ENCODE measurements at regions not wholly inside any gene's neighbourhood (a gene's known extent, or its start where the extent isn't known, plus 50 kb on each side); places are given as distances from the start of the nearest gene placed in this dataset.
A peak's percentile ranks its signal among the peaks of the same experiment; 100 is the strongest.
"Not testable (repeated sequence)": the region's sequence is repeated elsewhere in the genome, so short reads cannot be mapped to it uniquely, and the experiment has no call there.

DNA sequence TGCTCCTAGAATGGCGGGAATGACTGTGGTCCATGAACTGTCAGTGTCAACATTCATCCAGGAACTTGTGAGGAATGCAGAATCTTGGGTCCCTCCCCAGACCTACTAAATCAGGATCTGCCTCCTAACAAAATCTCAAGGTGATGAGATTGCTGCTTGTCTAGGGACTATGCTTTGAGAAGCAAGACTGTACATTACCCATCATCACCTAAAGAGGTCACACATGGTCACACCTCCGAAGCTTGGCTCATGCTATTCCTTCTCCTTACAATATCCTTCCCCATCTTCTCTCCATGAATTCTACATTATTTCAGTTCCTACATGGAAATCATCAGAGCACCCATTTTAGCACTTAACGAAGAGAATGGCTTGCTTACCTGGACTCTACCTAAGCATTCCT lies 102.3 kb upstream of the JARID2 start:
- DNase-seq (ENCODE audit: low spot score) (no peak), ATAC-seq (no peak)
- Mint-ChIP-seq H3K9me3 (no peaks in the 10 kb centered on the region), H3K27me3 (peaks cover 0 to 13% of the 10 kb centered on the region in 2 donors), H3K36me3 (no peaks in the 10 kb centered on the region), H3K27ac (no peak overlapping the region), H3K4me1 (ENCODE audit: low read depth in 2 of 2) (peaks cover 4% of the 10 kb centered on the region in 2 donors), H3K4me3 (no peak overlapping the region)

DNA sequence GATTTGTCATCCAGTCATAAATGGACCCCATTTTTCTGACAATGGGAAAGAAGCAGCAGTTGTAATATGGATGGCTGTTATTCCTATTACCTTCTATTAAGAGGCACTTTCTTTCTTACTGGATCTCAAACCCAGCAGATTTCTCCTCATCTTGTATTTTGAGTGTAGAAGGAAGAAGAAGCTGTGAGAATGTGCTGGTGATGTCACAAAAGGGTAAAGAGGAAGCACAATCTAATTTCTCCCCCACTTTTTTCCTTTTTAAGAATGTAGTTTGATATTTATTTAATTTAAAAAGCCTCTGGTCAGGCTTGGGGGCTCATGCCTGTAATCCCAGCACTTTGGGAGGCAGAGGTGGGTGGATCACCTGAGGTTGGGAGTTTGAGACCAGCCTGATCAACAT lies 100.0 kb upstream of the JARID2 start:
- H3K9me3 Mint-ChIP-seq, result no peaks in the 10 kb centered on the region

DNA sequence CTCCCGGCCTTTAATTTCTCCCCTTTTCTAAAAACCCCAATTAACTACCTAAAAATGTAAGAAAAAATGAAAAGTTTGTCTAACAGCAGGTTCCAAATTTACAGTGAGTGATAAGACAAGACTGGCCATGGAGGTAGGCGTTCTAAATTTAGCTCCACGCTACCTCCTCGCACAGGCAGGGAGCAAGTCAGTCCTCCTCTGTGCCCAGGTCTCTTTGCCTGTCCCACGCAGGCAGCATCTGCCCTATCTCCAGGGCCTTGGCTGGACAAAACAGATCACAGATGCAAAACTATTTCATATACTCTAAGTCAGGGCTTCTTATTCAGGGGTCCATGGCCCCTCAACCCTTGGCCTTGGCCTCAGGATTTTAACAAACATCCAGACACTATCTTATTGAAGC lies 98.0 kb upstream of the JARID2 start:
- H3K36me3 Mint-ChIP-seq, result no peaks in the 10 kb centered on the region

More for the DNA sequence above, 100.0 kb upstream of the JARID2 start:
- ATAC-seq (no peak), DNase-seq (ENCODE audit: low spot score) (no peak)
- Mint-ChIP-seq H3K4me3 (no peak overlapping the region), H3K4me1 (ENCODE audit: low read depth in 2 of 2) (peaks cover 4 to 10% of the 10 kb centered on the region in 2 donors), H3K36me3 (no peaks in the 10 kb centered on the region), H3K27ac (no peak overlapping the region), H3K27me3 (peaks cover 0 to 13% of the 10 kb centered on the region in 2 donors)

DNA sequence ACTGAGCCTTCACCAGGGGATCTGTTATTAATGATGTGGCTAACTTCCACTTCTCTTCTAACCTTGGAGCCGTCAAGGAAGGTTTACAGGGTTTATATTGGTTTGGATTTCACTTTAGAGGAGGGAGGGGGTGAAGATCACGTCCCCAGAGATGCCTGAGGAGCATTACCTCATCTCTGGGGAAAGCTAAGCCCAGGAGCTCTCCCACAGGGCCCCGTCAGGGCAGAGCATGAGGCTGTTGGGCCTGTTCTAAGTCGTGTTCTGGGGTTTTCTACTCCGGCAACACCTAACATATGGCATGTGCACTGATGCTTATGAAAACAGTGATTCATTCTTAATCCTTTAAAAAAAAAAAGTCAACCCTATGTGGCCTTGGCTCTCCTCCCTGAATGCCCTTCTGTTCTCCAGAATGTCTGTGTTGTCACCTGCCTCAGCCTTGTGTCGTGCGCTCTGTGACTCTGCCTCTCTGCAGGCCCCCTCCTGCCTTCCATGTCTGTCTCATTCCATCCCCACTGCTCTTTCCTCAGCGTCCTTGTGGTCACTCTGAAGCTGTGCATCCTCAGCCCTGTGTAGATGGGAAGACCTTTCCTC lies 97.4 kb upstream of the JARID2 start:
- Mint-ChIP-seq H3K4me3 (no peak overlapping the region), H3K27me3 (peaks cover 0 to 7% of the 10 kb centered on the region in 2 donors), H3K4me1 (ENCODE audit: low read depth in 2 of 2) (peaks cover 0 to 6% of the 10 kb centered on the region in 2 donors), H3K27ac (no peak overlapping the region), H3K9me3 (no peaks in the 10 kb centered on the region), H3K36me3 (no peaks in the 10 kb centered on the region)
- ATAC-seq, result no peak
- no peak for DNase-seq (ENCODE audit: low spot score)

More for the DNA sequence above, 98.0 kb upstream of the JARID2 start:
- ATAC-seq (no peak), DNase-seq (ENCODE audit: low spot score) (no peak)
- H3K27ac Mint-ChIP-seq, result no peak overlapping the region
- no peak overlapping the region for H3K4me3 Mint-ChIP-seq
- H3K4me1 Mint-ChIP-seq (ENCODE audit: low read depth in 2 of 2), result peaks cover 4 to 10% of the 10 kb centered on the region in 2 donors
- peaks cover 0 to 13% of the 10 kb centered on the region in 2 donors for H3K27me3 Mint-ChIP-seq
- no peaks in the 10 kb centered on the region for H3K9me3 Mint-ChIP-seq

DNA sequence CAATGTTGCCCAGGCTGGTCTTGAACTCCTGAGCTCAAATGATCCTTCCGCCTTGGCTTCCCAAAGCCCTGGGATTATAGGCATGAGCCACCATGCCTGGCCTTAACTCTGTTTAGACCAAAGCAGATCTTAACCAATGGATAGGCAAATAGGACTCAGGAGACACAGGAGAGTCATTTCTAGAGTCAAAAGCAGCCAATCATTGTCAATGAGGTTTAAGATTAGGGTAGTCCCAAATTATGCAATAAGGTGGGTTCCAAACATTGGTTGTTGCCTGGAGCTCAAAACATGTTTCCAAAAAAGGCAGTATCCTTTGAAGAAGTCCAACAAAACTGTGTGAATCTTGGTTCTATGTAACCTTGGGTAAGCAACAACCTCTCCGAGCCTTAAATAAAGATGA lies 95.7 kb upstream of the JARID2 start:
- H3K27me3 Mint-ChIP-seq, result no peaks in the 10 kb centered on the region
- H3K36me3 Mint-ChIP-seq, result no peaks in the 10 kb centered on the region
- no peak for DNase-seq (ENCODE audit: low spot score)
- H3K9me3 Mint-ChIP-seq, result no peaks in the 10 kb centered on the region
- peaks cover 0 to 6% of the 10 kb centered on the region in 2 donors for H3K4me1 Mint-ChIP-seq (ENCODE audit: low read depth in 2 of 2)
- peak in 1 of 2 donors; percentile 78 for ATAC-seq
- H3K4me3 Mint-ChIP-seq, result no peak overlapping the region
- H3K27ac Mint-ChIP-seq, result peak overlapping the region in 1 of 2 donors; percentile 62

DNA sequence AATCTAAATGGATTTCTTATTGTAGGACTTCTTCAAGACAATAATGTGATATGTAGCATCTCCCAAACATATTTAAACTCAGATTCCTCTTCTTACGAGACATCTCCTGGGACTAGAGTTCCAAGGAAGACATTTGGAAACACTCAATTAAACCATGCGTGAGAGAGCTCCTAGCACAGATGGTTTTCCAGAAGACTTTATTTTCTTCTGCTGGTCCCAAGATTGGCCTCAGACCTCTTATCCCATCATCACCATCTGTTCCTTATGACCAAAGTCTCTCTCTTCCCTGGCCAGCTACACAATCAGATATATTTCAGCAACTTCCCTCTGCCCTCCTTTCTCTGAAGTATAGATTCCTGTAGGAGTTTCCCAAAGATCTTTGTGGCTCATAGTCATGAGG lies 93.2 kb upstream of the JARID2 start:
- no peaks in the 10 kb centered on the region for H3K36me3 Mint-ChIP-seq
- H3K27ac Mint-ChIP-seq, result no peak overlapping the region
- no peak for ATAC-seq
- DNase-seq (ENCODE audit: low spot score), result no peak
- no peak overlapping the region for H3K4me3 Mint-ChIP-seq
- peaks cover 0 to 6% of the 10 kb centered on the region in 2 donors for H3K4me1 Mint-ChIP-seq (ENCODE audit: low read depth in 2 of 2)
- no peaks in the 10 kb centered on the region for H3K9me3 Mint-ChIP-seq
- H3K27me3 Mint-ChIP-seq, result no peaks in the 10 kb centered on the region

DNA sequence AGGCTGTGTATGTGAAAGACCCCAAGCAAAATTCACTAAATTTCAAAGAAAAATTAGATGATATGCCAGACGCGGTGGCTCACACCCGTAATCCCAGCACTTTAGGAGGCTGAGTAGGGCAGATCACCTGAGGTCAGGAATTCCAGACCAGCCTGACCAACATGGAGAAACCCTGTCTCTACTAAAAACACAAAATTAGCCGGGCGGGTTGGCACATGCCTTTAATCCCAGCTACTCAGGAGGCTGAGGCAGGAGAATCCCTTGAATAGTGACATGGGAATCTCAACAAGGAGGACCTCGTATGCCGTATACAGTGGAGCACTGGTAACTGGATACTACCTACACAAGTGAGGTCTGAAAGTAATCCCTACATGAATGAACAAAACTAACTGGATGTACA lies 92.7 kb upstream of the JARID2 start:
- ATAC-seq, result no peak
- DNase-seq (ENCODE audit: low spot score), result no peak
- H3K36me3 Mint-ChIP-seq, result no peaks in the 10 kb centered on the region
- no peaks in the 10 kb centered on the region for H3K27me3 Mint-ChIP-seq
- peaks cover 0 to 6% of the 10 kb centered on the region in 2 donors for H3K4me1 Mint-ChIP-seq (ENCODE audit: low read depth in 2 of 2)
- H3K9me3 Mint-ChIP-seq, result no peaks in the 10 kb centered on the region
- no peak overlapping the region for H3K4me3 Mint-ChIP-seq
- H3K27ac Mint-ChIP-seq, result no peak overlapping the region

DNA sequence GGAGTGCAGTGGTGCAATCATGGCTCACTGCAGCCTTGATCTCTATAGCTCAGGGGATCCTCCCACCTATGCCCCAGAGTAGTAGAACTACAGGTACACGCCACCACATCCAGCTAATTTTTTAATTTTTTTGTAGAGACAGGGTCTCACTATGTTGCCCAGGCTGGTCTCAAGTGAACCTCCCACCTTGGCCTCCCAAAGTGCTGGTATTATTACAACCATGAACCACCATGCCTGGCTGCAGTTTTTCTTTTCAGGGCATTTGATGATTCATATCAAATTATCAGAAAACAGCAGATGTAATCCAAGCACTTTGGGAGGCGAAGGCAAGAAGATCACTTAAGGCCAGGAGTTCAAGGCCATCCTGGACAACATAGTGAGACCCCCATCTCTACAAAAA lies 88.4 kb upstream of the JARID2 start:
- Mint-ChIP-seq H3K4me1 (ENCODE audit: low read depth in 2 of 2) (no peaks in the 10 kb centered on the region), H3K27me3 (no peaks in the 10 kb centered on the region), H3K27ac (no peak overlapping the region), H3K9me3 (no peaks in the 10 kb centered on the region), H3K4me3 (no peak overlapping the region), H3K36me3 (no peaks in the 10 kb centered on the region)
- DNase-seq (ENCODE audit: low spot score), result no peak
- no peak for ATAC-seq

DNA sequence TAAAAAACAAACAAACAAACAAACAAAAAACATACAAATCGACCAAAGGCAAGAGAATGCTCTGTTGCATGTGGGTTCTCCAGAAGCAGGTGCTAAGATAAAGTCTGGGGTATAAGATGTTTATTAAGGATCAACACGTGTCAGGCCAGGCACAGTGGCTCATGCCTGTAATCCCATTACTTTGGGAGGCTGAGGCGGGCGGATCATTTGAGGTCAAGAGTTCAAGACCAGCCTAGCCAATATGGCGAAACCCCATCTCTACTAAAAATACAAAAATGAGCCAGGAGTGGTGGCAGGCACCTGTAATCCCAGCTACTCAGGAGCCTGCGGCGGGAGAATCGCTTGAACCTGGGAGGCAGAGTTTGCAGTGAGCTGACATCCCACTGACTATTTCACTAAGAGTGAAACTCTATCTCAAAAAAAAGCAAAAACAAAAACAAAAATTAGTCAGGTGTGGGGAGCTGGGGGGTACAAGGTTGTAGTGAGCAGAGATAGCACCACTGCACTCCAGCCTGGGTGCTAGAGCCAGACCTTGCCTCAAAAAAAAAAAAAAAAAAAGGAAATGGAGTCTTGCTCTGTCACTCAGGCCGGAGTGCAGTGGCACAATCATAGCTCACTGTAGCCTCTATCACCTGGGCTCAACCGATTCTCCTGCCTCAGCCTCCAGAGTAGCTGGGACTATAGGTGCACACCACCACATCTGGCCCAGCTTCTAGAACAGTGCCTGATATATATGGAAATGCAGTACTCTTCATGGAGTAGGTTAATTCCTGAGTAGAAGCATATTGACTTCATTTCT lies 86.8 kb upstream of the JARID2 start:
- peak overlapping the region in 1 of 2 donors; percentile 47 for H3K27ac Mint-ChIP-seq
- no peaks in the 10 kb centered on the region for H3K4me1 Mint-ChIP-seq (ENCODE audit: low read depth in 2 of 2)
- no peaks in the 10 kb centered on the region for H3K36me3 Mint-ChIP-seq
- ATAC-seq, result no peak
- no peaks in the 10 kb centered on the region for H3K27me3 Mint-ChIP-seq
- DNase-seq (ENCODE audit: low spot score), result no peak
- H3K4me3 Mint-ChIP-seq, result no peak overlapping the region
- no peaks in the 10 kb centered on the region for H3K9me3 Mint-ChIP-seq

DNA sequence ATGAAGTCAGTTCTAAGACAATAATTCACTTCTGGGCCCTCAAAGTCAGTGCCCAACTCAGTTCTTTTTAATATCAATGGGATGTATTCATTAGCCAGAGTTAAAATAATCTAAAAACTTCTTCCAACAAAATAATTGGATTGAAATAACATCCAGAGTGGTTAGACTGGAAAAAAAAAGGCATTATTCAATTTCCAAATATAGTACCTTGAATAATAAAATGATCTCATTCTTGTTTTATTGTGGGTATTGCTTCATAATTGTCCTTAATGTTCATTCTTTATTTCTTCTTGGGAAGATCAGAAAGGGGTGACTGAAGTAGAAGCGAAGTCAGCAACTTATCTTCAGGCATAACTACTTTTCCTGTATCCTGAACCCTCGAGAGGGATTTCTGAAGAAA lies 85.1 kb upstream of the JARID2 start:
- H3K4me1 Mint-ChIP-seq (ENCODE audit: low read depth in 2 of 2), result no peaks in the 10 kb centered on the region
- ATAC-seq (no peak), DNase-seq (ENCODE audit: low spot score) (no peak)
- no peak overlapping the region for H3K4me3 Mint-ChIP-seq
- H3K9me3 Mint-ChIP-seq, result no peaks in the 10 kb centered on the region
- H3K27me3 Mint-ChIP-seq, result no peaks in the 10 kb centered on the region
- peak overlapping the region in 1 of 2 donors; percentile 62 for H3K27ac Mint-ChIP-seq
- no peaks in the 10 kb centered on the region for H3K36me3 Mint-ChIP-seq

DNA sequence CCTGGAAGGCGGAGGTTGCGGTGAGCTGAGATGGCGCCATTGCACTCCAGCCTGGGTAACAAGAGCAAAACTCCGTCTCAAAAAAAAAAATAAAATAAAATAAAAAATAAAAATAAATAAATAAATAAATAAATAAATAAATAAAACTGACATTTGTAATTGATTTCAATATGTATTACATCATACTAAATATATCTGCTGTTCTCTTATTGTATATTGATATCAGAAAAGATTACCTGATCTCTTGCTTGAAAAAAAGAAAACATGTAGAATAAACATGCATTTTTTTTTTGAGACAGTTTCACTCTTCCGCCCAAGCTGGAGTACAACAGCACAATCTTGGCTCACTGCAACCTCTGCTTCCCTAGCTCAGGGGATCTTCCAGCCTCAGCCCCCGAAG lies 81.0 kb upstream of the JARID2 start:
- H3K27me3 Mint-ChIP-seq, H3K4me3 Mint-ChIP-seq, H3K27ac Mint-ChIP-seq: not testable (repeated sequence)

DNA sequence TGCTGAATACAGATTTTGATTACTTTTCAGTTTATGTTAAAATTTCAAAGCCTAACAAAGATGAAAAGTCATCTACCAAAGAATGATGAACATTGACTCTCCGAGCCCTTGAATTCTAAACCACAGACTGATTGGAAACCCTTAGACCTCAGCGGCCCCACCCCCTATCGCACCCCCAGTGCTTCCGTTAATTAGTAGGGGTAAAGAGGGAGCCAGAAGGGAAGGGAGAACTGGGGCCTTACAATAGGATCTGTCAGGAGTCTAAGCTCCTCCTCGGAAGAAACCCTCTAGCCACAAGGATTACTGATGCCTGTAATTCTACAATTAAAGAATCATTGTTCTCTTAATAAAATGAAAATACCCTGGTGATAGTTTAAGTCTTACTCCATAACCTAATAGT lies 79.7 kb upstream of the JARID2 start:
- no peaks in the 10 kb centered on the region for H3K36me3 Mint-ChIP-seq
- no peaks in the 10 kb centered on the region for H3K27me3 Mint-ChIP-seq
- H3K9me3 Mint-ChIP-seq, result no peaks in the 10 kb centered on the region
- no peaks in the 10 kb centered on the region for H3K4me1 Mint-ChIP-seq (ENCODE audit: low read depth in 2 of 2)
- no peak overlapping the region for H3K4me3 Mint-ChIP-seq
- H3K27ac Mint-ChIP-seq, result no peak overlapping the region
- ATAC-seq (no peak), DNase-seq (ENCODE audit: low spot score) (no peak)

More for the DNA sequence above, 81.0 kb upstream of the JARID2 start:
- H3K9me3 Mint-ChIP-seq; DNase-seq (ENCODE audit: low spot score); H3K36me3 Mint-ChIP-seq; H3K4me1 Mint-ChIP-seq (ENCODE audit: low read depth in 2 of 2); ATAC-seq: not testable (repeated sequence)

DNA sequence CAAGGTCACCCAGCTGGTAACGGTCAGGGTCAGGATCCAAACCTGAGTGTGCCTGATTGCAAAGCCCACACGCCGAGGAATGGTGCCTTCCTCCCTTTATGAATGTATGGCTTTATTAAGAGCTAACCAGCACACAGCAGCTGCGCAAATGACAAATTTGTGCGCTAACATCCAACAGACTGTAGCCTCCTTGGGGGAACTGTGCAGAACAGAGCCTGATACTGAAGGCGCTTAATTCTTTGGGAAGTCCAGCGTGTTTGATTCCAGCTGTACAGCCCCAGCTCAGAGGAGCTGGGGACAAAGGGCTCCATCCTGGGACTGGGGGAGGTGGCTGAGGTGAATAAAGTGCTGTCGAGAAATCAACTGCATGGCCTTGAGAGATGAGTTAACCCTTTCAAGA lies 75.7 kb upstream of the JARID2 start:
- no peak for DNase-seq (ENCODE audit: low spot score)
- H3K27me3 Mint-ChIP-seq, result peaks cover 0 to 2% of the 10 kb centered on the region in 2 donors
- ATAC-seq, result no peak
- no peaks in the 10 kb centered on the region for H3K4me1 Mint-ChIP-seq (ENCODE audit: low read depth in 2 of 2)
- no peak overlapping the region for H3K4me3 Mint-ChIP-seq
- no peaks in the 10 kb centered on the region for H3K9me3 Mint-ChIP-seq
- no peak overlapping the region for H3K27ac Mint-ChIP-seq
- H3K36me3 Mint-ChIP-seq, result no peaks in the 10 kb centered on the region

DNA sequence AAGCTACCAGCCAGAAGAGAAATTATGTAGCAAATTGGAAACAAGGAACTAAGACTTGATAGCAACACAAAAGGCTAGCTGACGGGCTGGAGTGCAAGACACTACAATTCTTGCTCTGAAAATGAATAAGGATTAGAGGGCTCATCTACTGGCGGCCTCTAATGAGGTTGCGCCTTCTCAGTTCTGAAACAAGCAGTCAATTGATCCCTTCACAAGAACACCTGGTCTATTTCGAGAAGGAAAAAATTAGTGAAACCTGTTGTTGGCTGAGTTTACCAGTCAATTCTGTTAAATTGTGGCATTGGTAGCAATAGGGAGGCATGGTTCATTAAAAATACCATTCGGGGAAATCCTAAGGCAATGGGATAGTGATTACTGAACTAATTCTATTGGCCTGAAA lies 74.8 kb upstream of the JARID2 start:
- ATAC-seq (no peak), DNase-seq (ENCODE audit: low spot score) (no peak)
- Mint-ChIP-seq H3K4me1 (ENCODE audit: low read depth in 2 of 2) (no peaks in the 10 kb centered on the region), H3K9me3 (no peaks in the 10 kb centered on the region), H3K27ac (no peak overlapping the region), H3K36me3 (no peaks in the 10 kb centered on the region), H3K27me3 (peaks cover 0 to 2% of the 10 kb centered on the region in 2 donors), H3K4me3 (no peak overlapping the region)
